ENCODE measurements at regions not wholly inside any gene's neighbourhood (a gene's known extent, or its start where the extent isn't known, plus 50 kb on each side); places are given as distances from the start of the nearest gene placed in this dataset.

DNA sequence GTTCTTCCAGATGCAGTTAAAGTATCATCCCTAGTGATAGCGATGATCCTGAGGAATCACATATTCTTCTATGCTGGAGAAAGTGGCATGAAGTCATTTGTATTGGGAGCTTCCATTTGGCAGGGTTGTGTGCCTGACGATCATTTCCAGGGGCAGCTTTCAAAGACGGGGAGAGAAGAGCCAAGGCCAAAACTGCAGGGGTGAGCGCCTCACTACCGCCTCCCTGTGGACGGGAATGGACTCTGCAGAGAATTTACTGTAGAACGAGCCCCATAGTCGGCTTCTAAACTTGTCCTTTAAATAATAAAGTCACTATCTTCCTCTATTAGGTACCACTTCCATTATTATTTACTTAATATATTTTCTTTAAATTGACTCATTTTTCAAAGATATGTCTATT lies 555.9 kb upstream of the TMEM132C start:
- TF ChIP-seq CTCF (IDR thresholded peaks at IDR 0.05) = no peak
- no peak for TF ChIP-seq POLR2A (IDR thresholded peaks at IDR 0.05)
